TTC549 (cell line): ENCODE measurements at regions not wholly inside any gene's neighbourhood (a gene's known extent, or its start where the extent isn't known, plus 50 kb on each side); places are given as distances from the start of the nearest gene placed in this dataset.

Experiments
- FAIRE-seq: peaks from 2 replicates; lab custom pipeline; 2012; peaks lifted over from hg19 to GRCh38; lab: Jason Lieb, UNC

- FAIRE-seq = no peak
Observed at GRCh38 chr15:46556010-46556409, 921.2 kb downstream of the SQOR start.

DNA sequence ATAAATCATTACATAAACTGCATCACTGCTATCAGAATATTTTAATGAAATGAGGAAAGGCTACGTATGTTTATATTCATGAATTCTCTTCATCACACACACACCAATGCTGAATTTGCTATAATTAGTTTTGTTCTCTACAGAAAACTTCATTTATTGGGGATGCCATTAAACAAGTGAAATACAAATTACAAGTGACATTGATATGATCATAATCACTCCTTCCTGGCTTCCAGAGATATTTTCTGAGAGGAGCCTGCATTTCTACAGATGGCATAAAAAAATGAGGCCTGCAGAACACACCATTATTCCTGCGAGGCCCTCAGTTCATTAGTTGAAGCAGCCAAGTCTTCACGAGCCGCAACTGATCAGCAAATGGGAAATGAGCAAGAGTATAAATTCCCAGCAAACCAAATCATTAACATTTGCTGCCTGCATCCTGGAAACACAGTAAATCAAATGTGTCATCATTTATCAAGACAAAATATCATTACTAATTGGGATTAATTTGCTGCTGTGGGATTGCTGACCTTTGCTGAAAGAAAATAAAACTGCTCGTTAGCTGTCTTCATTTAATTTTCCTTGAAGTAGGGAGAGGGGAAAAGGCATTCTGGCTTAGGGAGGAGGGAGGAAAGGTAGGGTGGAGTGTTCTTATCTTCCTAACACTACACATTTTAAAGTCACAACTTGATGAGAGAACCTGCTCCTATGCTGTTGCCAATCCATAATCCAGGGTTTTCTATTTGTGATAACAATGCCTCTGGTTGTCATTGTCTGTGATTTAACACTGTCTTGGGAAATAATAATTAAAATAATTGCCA lies 921.9 kb downstream of the SQOR start:
- no peak for FAIRE-seq

DNA sequence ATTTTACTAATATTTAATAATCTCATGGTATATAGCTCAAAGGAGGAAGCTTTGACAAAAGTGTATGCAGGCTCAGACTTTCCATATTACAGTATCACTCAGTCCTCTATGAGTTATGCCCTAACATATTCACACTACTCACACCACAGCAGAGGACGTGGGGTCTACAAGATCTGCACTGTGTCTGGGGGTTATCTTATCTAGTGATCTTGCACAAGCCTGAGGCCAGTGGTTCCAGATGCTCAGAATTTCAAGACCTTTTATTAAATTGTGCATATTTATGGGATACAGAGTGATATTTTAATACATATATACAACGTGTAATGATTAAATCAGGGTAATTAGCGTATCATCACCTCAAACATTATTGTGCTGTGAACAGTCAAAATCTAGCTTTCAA lies 933.1 kb downstream of the SQOR start:
- no peak for FAIRE-seq

DNA sequence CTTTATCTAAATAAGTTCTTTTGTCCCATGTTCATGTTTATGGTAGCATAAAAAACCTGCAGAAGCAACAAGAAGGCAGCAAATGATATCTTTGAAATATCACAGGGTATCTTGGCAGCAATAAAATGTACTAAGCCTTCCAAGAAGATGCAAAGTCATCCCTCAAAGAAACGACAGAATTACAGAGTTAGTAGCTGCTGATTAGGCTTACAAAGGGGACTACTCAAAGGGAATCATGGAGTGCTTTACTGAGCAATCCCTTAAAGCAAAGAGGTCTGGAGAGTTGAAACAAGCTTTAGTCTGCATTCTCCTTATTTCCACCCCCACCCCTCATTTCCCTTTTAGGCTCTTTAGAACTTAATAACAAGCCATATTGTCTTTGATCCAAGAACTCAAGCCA lies 935.0 kb downstream of the SQOR start:
- no peak for FAIRE-seq

- no peak for FAIRE-seq
Observed at GRCh38 chr15:46576646-46577395, 942.0 kb downstream of the SQOR start.

DNA sequence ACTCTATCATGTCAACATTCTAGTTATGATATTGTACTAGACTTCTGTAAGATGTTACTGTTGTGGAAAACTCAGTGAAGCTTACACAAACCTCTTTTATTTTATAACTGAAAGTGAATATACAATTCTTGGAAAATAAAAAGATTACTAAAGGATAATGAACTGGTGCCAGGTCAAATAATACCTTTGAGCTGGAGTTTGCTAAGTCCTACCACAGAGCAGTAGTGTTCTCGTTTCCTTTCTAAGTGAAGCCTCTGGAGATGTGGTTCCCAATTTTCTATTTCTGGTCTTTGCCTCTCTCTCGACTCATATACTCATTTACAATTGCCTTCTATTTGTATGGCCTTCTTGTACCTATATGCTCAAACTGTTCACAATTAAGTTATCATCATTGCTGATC lies 942.9 kb downstream of the SQOR start:
- FAIRE-seq = no peak

GRCh38 chr15:46580487-46580886 lies 945.7 kb downstream of the SQOR start:
- FAIRE-seq = no peak

GRCh38 chr15:46580924-46581323 lies 946.1 kb downstream of the SQOR start:
- FAIRE-seq = no peak

DNA sequence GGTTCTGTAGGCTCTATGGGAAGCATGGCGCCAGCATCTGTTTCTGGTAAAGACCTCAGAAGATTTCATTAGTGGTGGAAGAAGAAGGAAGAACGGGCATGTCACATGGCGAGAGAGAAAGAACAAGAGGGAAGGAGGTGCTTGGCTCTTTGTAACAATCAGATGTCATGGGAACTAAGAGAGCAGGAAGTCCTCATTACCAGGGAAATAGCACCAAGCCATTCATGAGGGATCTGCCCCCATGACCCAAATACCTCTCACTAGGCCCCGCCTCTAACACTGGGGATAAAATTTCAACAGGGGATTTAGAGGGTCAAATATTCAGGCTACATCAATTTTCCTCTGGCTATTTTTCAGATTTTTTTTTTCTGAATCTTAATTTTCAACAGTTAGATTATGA lies 954.3 kb downstream of the SQOR start:
- FAIRE-seq = no peak

DNA sequence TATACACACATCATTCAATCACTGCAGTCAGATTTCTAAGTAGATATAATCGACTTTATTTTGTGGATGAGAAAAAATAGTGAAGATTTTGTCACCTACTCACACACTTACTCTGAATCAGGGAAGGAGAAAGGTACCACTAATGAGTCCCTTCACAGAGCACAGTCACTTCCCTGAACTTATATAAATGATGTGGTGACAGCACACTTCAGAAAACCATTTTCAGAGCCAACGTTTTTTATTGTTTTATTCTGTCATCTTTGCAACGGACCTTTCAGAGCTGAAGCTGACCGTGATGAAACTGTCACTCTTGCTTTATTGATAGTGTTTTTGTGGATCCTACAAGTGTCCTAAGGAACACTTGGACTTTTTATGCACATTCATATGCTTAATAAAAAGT lies 956.6 kb downstream of the SQOR start:
- no peak for FAIRE-seq

DNA sequence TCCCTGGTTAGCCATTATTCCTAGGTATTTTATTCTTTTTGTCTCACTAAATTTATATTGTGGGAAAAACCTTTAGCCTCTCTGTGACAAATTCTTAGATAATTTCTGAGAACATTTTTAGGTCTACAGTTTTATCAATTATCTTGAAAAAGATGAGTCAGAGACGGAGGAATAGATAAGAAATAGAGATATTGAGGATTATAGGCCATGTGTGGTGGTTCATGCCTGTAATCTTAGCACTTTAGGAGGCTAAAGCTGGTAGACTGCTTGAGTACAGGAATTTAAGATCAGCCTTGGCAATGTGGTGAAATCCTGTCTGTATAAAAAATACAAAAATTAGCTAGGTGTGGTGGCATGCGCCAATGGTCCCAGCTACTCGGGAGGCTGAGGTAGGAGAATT lies 960.2 kb downstream of the SQOR start:
- FAIRE-seq = no peak

DNA sequence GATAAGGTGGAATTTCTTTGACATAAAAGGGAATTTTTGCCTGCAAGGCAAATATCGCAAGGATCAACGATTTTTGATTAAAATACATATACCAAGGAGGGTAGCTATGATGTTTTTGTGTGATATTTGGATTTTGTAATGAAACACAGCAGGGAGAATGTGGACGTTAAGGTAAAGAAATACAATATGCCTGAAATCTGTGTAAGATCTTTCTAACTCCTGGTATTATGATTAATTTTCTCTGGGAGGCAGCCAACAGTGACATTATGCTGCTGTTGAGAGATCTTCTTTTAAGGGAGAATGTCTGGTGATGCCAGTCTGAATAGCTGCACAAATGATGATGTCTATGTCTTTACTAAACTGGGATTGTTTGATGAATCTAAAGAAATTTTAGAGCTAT lies 972.2 kb downstream of the SQOR start:
- FAIRE-seq = no peak

GRCh38 chr15:46616033-46616432 lies 981.2 kb downstream of the SQOR start:
- no peak for FAIRE-seq

DNA sequence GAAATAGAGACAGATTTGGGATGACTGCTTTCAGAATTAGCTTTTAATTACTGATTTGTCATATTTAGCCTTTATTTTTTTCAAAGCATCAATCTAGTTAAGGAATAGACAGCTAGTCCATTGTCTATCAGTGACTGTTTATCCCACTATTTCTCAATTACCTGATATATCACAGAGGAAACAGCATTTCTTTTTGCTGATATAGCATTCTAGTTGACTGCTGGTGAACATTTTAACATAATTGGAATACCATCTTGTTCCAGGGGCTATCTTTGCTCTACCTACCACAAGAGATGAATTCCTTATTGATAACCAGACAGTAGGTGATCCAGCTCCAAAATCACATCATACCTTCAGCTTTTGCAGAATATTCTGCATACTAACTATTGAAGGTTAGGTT lies 982.7 kb downstream of the SQOR start:
- FAIRE-seq = no peak

DNA sequence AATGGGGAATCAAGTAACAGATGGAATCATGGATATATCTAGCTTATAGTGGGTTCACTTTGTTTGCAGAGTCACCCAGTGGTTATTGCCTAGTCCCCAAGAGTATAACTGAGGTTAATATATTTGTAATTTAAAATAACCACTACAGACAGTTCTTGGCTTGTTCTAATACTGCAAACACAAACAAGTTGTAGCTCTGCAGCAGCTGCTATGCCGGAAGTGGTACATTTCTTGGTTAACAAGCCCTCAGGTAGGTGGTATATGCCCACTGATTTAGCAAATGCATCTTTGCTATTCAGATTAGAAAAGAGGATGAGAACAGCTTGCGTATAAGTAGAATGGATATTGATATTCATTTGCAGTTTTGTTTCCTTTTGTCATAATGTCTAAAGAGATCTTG lies 984.2 kb downstream of the SQOR start:
- FAIRE-seq = no peak

- FAIRE-seq = no peak
Observed at GRCh38 chr15:46620392-46621013, 985.7 kb downstream of the SQOR start.

GRCh38 chr15:46622851-46623250 lies 988.0 kb downstream of the SQOR start:
- no peak for FAIRE-seq

GRCh38 chr15:46636206-46636605 lies 1001.4 kb downstream of the SQOR start:
- FAIRE-seq = no peak

DNA sequence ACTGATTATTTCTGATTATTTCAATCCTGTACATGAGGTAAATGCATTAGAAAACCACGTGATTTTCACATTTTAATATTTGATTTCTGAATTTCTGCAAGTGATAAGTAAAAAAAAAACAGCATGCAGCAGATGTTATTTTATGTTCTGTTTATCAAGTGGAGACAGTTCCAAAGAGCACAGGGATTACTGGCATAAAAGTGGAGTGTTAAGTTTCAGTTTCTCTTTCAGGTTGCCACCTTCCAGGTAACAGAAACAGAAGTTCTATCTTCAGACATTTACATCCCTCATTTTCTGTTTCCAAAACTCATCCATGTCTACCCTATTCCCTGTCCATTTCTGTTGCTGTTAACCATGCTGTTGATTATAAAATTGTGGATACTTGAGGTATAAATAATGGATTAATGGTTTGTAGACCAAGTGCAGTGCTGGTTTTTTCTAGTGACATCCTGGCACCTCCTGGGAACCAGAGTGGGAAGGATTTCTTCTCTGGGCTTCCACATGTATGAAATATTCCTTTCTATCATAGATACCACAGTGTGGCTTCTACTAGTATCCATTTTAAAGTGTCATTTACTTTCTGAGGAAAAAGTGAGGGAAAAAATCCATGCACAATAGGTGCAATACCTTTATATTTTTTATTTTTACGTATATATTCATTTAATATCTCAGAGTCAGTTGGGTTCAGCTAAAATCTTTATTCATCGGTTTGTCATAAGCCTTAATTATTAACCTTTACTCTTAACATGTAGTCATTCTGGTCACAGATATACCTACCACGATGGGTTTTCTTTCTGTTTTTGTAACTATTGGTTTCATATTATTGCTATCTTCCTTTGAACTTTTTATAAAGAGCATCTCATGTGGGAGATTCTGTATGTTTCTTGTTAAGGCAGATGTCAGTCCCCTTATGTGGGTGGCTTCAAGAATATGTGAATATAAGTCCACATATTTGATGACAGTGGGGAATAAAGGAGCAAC lies 1010.0 kb downstream of the SQOR start:
- FAIRE-seq = no peak

DNA sequence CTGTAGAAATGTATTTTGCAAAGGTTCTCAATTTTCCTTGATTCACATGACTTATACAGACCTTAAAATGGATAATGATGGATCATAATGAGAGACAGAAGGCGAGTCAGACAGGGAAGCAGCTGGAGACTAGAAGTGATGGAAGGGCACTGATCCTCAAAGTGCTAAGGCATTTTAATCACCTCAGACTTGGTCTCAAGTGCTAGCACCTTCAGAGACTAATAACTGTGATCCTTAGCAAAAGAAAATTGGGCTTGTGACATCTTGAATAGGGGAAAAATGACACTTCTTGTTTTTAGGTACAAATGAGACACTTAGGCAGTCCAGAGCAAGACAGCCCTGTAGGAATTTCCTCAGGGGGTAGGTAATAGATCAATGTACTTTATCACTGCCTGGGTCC lies 1011.7 kb downstream of the SQOR start:
- FAIRE-seq = no peak

- no peak for FAIRE-seq
Observed at GRCh38 chr15:46647046-46647445, 1012.2 kb downstream of the SQOR start.

- no peak for FAIRE-seq
Observed at GRCh38 chr15:46652266-46652665, 1017.4 kb downstream of the SQOR start.
